ENCODE measurements at regions not wholly inside any gene's neighbourhood (a gene's known extent, or its start where the extent isn't known, plus 50 kb on each side); places are given as distances from the start of the nearest gene placed in this dataset.

- TF ChIP-seq CTCF (IDR thresholded peaks at IDR 0.05; ENCODE audit: control extremely low read depth, extremely low read depth, low read depth, missing control alignments): no peak
- CTCF ChIA-PET: no interaction called here
- no peak for DNase-seq (ENCODE audit: extremely low spot score)
- POLR2A ChIA-PET: no interaction called here
These were observed 63.0 kb upstream of the HHIP start for GRCh38 chr4:144582975-144583374.

GRCh38 chr4:144583658-144584057, 62.3 kb upstream of the HHIP start:
- ChIA-PET POLR2A (no interaction called here), CTCF (interaction anchor here (1.1 kb wide), 1 partner anchor 21 kb away, joined by 3 read pairs; no protein-coding TSS in a partner anchor)
- TF ChIP-seq CTCF (IDR thresholded peaks at IDR 0.05; ENCODE audit: control extremely low read depth, extremely low read depth, low read depth, missing control alignments): no peak
- no peak for DNase-seq (ENCODE audit: extremely low spot score)

GRCh38 chr4:144584428-144584827, 61.5 kb upstream of the HHIP start:
- ChIA-PET POLR2A (no interaction called here), CTCF (interaction anchor here (1.1 kb wide), 1 partner anchor 20 kb away, joined by 3 read pairs; no protein-coding TSS in a partner anchor)
- no peak for TF ChIP-seq CTCF (IDR thresholded peaks at IDR 0.05; ENCODE audit: control extremely low read depth, extremely low read depth, low read depth, missing control alignments)
- DNase-seq (ENCODE audit: extremely low spot score): no peak

- TF ChIP-seq CTCF (IDR thresholded peaks at IDR 0.05; ENCODE audit: control extremely low read depth, extremely low read depth, low read depth, missing control alignments): no peak
- ChIA-PET CTCF (interaction anchor here (1.3 kb wide), 1 partner anchor 24 kb away, joined by 3 read pairs; no protein-coding TSS in a partner anchor), POLR2A (no interaction called here)
- no peak for DNase-seq (ENCODE audit: extremely low spot score)
These were observed 56.4 kb upstream of the HHIP start for GRCh38 chr4:144589512-144589911.

- DNase-seq (ENCODE audit: extremely low spot score): no peak
- TF ChIP-seq CTCF (IDR thresholded peaks at IDR 0.05; ENCODE audit: control extremely low read depth, extremely low read depth, low read depth, missing control alignments): no peak
- POLR2A ChIA-PET: no interaction called here
- CTCF ChIA-PET: no interaction called here
These were observed 55.9 kb upstream of the HHIP start for GRCh38 chr4:144590020-144590419.

- POLR2A ChIA-PET: no interaction called here
- DNase-seq (ENCODE audit: extremely low spot score): no peak
- CTCF ChIA-PET: no interaction called here
- no peak for TF ChIP-seq CTCF (IDR thresholded peaks at IDR 0.05; ENCODE audit: control extremely low read depth, extremely low read depth, low read depth, missing control alignments)
These were observed 54.6 kb upstream of the HHIP start for GRCh38 chr4:144591401-144591800.

- no peak for TF ChIP-seq CTCF (IDR thresholded peaks at IDR 0.05; ENCODE audit: control extremely low read depth, extremely low read depth, low read depth, missing control alignments)
- no peak for DNase-seq (ENCODE audit: extremely low spot score)
- ChIA-PET POLR2A (no interaction called here), CTCF (no interaction called here)
These were observed 53.7 kb upstream of the HHIP start for GRCh38 chr4:144592264-144592663.
